Fibroblast of villous mesenchyme (primary cell): ENCODE measurements at regions not wholly inside any gene's neighbourhood (a gene's known extent, or its start where the extent isn't known, plus 50 kb on each side); places are given as distances from the start of the nearest gene placed in this dataset.

Source experiments
- DNase-seq: peaks from one replicate; pipeline ENCODE4 v3.0.0-alpha.2; 2010; ENCODE audit warnings: low read depth
- H3K4me3 ChIP-seq: 2 replicates; pipeline ENCODE4 v1.5.1; 2011; ENCODE audit warnings: low read depth, mild to moderate bottlenecking, low read length
- CTCF ChIP-seq: IDR thresholded peaks from 2 replicates; pipeline ENCODE4 v1.5.1; 2012; ENCODE audit warnings: low read depth, mild to moderate bottlenecking, low read length; ENCODE audit not compliant: insufficient read depth

- TF ChIP-seq CTCF = no peak
- no peak for DNase-seq
- H3K4me3 ChIP-seq = no peak overlapping the region
Measured at GRCh38 chr15:70181626-70182255, 84.0 kb upstream of the TLE3 start.

GRCh38 chr15:70180186-70180875 lies 82.6 kb upstream of the TLE3 start:
- H3K4me3 ChIP-seq = no peak overlapping the region
- no peak for DNase-seq
- TF ChIP-seq CTCF = no peak

DNA sequence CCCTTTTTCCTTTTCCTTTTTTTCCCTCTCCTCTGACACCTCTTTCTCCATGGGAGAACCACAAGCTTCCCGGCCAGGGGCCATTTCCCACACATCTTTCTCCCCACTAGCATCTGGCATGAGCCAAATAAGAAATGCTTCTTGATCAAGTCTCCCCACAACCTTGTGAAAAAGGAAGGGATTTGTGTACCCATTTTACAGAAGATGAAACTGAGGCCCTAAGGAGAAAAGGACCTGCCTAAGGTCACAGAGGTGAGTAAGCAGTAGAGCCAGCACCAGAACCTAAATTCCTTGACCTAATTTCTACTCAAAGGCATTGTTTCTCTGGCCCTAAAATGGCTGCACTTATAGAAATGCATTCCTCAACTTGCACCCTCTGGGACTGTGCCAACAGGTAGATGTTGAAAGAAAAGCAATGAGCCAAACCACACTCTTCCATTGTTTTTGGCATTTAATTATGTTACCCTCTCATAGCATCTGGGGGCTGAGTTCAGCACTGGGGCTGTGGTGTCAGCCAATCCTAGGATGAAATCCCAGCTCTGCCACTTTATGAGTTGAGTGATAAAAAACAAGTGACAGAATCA lies 81.7 kb upstream of the TLE3 start:
- no peak for DNase-seq
- H3K4me3 ChIP-seq = no peak overlapping the region
- no peak for TF ChIP-seq CTCF

- H3K4me3 ChIP-seq = no peak overlapping the region
- TF ChIP-seq CTCF = no peak
- DNase-seq = no peak
Measured at GRCh38 chr15:70178335-70179084, 80.8 kb upstream of the TLE3 start.

DNA sequence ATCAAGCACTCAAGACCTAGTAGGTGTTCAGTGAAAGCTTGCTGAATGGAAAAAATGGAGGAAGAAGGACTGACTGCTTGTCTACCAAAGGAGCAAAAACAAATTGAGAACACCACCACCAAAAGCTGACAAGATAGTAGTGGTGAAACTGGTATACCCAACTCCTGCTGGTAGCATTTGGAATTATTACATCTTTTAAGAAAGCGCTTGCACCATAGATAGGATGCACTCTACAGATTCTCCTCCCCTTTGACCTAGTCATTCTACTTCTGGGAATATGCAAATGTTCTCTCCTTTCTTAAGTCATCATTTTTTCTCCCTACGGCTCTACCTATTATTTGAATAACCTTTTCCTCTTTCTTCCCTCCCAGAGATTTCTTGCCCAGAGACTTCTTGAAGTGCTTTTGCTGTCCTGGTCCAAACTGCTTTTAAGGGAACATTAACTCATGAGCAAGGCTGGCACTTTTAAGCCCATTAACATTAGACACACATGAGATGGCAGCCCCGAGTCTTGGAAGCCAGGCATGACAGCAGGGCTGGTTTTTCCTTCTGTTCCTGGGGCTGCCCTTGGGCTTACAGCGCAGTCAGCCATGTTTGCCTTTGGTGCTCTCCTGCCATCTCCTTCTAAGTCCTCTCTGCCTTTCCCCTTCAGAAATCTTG lies 75.0 kb upstream of the TLE3 start:
- no peak overlapping the region for H3K4me3 ChIP-seq
- TF ChIP-seq CTCF = no peak
- no peak for DNase-seq

GRCh38 chr15:70172124-70172523 lies 74.4 kb upstream of the TLE3 start:
- no peak for DNase-seq
- no peak overlapping the region for H3K4me3 ChIP-seq
- no peak for TF ChIP-seq CTCF
